ENCODE measurements at regions not wholly inside any gene's neighbourhood (a gene's known extent, or its start where the extent isn't known, plus 50 kb on each side); places are given as distances from the start of the nearest gene placed in this dataset.
"Not testable (repeated sequence)": the region's sequence is repeated elsewhere in the genome, so short reads cannot be mapped to it uniquely, and the experiment has no call there.

GRCh38 chrX:1859266-1859665, 244.4 kb downstream of the ASMT start:
- not testable (repeated sequence) for TF ChIP-seq TAF1 (IDR thresholded peaks at IDR 0.05; ENCODE audit: low read depth, low read length); POLR2AphosphoS5 (IDR thresholded peaks at IDR 0.05; ENCODE audit: low read depth, low read length); POLR2A (IDR thresholded peaks at IDR 0.05; ENCODE audit: low read depth, low read length); SPI1 (IDR thresholded peaks at IDR 0.05; ENCODE audit: low read depth, low read length); PAX5 (IDR thresholded peaks at IDR 0.05; ENCODE audit: insufficient read depth, low read length, severe bottlenecking)

All from GM12891 (cell line).